ENCODE measurements at regions not wholly inside any gene's neighbourhood (a gene's known extent, or its start where the extent isn't known, plus 50 kb on each side); places are given as distances from the start of the nearest gene placed in this dataset.

DNA sequence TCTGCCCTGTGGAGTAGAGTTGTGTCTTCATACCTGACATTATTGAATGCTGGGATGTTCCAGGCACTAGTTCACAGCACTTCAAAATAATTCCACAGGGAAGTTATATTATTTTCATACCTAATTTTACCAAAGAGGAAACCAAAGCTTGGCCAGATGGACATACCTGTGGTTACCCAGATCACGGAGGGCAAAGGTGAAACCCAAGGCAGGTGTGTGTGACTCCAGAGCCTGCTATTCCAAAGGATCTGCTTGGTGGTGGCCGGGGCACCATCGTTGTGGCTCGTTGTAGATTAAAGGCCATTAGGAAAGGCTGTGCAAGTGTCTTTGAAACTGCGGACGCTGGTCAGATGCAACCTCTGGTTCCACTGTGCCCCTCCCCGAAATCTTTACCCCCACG, 108.6 kb downstream of the ZBTB18 start:
- TF ChIP-seq ZNF512 (CRISPR knock-in tag; IDR thresholded peaks at IDR 0.05; ENCODE audit: borderline replicate concordance) (no peak), JUN (CRISPR knock-in tag; IDR thresholded peaks at IDR 0.05) (no peak), CBFB (CRISPR knock-in tag; IDR thresholded peaks at IDR 0.05; ENCODE audit: low read depth) (no peak), CTCF (IDR thresholded peaks at IDR 0.05) (no peak), ESRRA (CRISPR knock-in tag; IDR thresholded peaks at IDR 0.05; ENCODE audit: borderline replicate concordance) (no peak), ZNF317 (CRISPR knock-in tag; IDR thresholded peaks at IDR 0.05; ENCODE audit: borderline replicate concordance, low read depth) (no peak), ZNF416 (CRISPR knock-in tag; IDR thresholded peaks at IDR 0.05) (no peak)
- TF ChIP-seq, protein P1, sequence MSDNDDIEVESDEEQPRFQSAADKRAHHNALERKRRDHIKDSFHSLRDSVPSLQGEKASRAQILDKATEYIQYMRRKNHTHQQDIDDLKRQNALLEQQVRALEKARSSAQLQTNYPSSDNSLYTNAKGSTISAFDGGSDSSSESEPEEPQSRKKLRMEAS (CRISPR knock-in tag; IDR thresholded peaks at IDR 0.05) = no peak
